Femur (tissue), 1 donor: ENCODE measurements at regions not wholly inside any gene's neighbourhood (a gene's known extent, or its start where the extent isn't known, plus 50 kb on each side); places are given as distances from the start of the nearest gene placed in this dataset.

Experiments
- DNase-seq: peaks from one replicate; pipeline ENCODE4 v3.0.0-alpha.2; 2017

GRCh38 chr1:60413091-60413490, 339.5 kb upstream of the C1orf87 start:
- peak; percentile 42 for DNase-seq

GRCh38 chr1:60411591-60411990, 338.0 kb upstream of the C1orf87 start:
- DNase-seq = no peak

- peak; percentile 76 for DNase-seq
Observed at GRCh38 chr1:60402816-60403215, 329.2 kb upstream of the C1orf87 start.

GRCh38 chr1:60402216-60402615, 328.6 kb upstream of the C1orf87 start:
- no peak for DNase-seq

GRCh38 chr1:60394436-60394835, 320.9 kb upstream of the C1orf87 start:
- no peak for DNase-seq

- DNase-seq = no peak
Observed at GRCh38 chr1:60390593-60391282, 317.2 kb upstream of the C1orf87 start.

GRCh38 chr1:60388092-60388987, 314.8 kb upstream of the C1orf87 start:
- DNase-seq = no peak

GRCh38 chr1:60387175-60387574, 313.6 kb upstream of the C1orf87 start:
- no peak for DNase-seq

GRCh38 chr1:60386249-60386648, 312.7 kb upstream of the C1orf87 start:
- DNase-seq = no peak

GRCh38 chr1:60376196-60376595, 302.6 kb upstream of the C1orf87 start:
- no peak for DNase-seq

- no peak for DNase-seq
Observed at GRCh38 chr1:60374537-60374936, 301.0 kb upstream of the C1orf87 start.

GRCh38 chr1:60367532-60367931, 294.0 kb upstream of the C1orf87 start:
- DNase-seq = peak; percentile 29

- DNase-seq = peak; percentile 57
Observed at GRCh38 chr1:60359431-60359830, 285.9 kb upstream of the C1orf87 start.

- no peak for DNase-seq
Observed at GRCh38 chr1:60350531-60350930, 277.0 kb upstream of the C1orf87 start.

- DNase-seq = no peak
Observed at GRCh38 chr1:60348884-60349283, 275.3 kb upstream of the C1orf87 start.

GRCh38 chr1:60345621-60346020, 272.1 kb upstream of the C1orf87 start:
- no peak for DNase-seq

GRCh38 chr1:60345049-60345448, 271.5 kb upstream of the C1orf87 start:
- DNase-seq = no peak

- DNase-seq = no peak
Observed at GRCh38 chr1:60343736-60344135, 270.2 kb upstream of the C1orf87 start.

GRCh38 chr1:60342569-60342968, 269.0 kb upstream of the C1orf87 start:
- no peak for DNase-seq

- no peak for DNase-seq
Observed at GRCh38 chr1:60341274-60341673, 267.7 kb upstream of the C1orf87 start.

- DNase-seq = no peak
Observed at GRCh38 chr1:60331647-60332046, 258.1 kb upstream of the C1orf87 start.

- DNase-seq = peak; percentile 48
Observed at GRCh38 chr1:60329651-60330050, 256.1 kb upstream of the C1orf87 start.

GRCh38 chr1:60311838-60312237, 238.3 kb upstream of the C1orf87 start:
- no peak for DNase-seq

GRCh38 chr1:60299581-60299980, 226.0 kb upstream of the C1orf87 start:
- no peak for DNase-seq
